GM21576 (cell line): ENCODE measurements at regions not wholly inside any gene's neighbourhood (a gene's known extent, or its start where the extent isn't known, plus 50 kb on each side); places are given as distances from the start of the nearest gene placed in this dataset.

ENCODE experiments used
- ATAC-seq: cut with Tn5 transposase; IDR thresholded peaks from one replicate; pipeline ENCODE4 v1.9.1; 2021; ENCODE audit warnings: mild to moderate bottlenecking, moderate library complexity; ENCODE audit not compliant: unreplicated experiment

DNA sequence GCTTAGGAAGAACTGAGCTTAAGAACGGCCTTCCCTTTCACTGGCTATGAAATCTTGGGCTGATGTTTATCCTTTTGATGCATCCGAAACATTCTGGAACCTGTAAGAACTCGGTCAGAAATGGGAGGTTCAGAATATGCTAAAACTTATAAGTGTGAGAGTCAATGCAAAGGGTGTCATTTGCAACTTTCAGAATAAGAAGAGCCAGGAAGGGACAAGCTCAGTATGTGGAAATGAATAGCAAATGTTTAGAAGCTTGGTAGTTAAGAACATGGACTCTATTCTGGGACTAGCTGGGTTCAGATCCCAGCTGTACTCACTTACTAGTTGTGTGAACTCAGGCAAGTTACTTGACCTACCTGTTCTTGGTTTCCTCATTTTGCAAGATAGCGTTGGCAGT lies 234.1 kb downstream of the OMA1 start:
- no peak for ATAC-seq

DNA sequence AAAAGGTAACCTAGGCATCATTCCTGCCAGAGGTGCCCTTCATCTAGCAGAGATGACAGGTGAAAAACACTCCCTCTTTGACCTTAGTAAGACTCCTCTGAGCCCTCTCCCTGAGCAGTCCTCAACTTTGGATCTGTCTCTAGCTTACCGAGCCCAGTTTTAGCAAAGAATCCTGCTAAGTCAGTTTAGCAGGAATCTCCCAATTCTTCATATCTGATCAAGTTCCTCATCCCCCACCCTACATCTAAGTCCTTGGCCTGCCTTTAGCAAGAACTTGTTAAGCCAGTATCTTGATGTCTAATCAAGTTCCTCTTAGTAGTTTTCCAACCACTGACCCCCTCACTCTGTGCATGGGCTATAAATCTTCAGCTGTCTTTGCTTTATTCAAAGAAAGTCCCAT lies 235.6 kb downstream of the OMA1 start:
- ATAC-seq: no peak

- ATAC-seq: no peak
Observed at GRCh38 chr1:58310469-58310868, 236.1 kb downstream of the OMA1 start.

GRCh38 chr1:58308206-58308605 lies 238.3 kb downstream of the OMA1 start:
- no peak for ATAC-seq

GRCh38 chr1:58307431-58307830 lies 239.1 kb downstream of the OMA1 start:
- ATAC-seq: no peak

GRCh38 chr1:58305622-58306021 lies 240.9 kb downstream of the OMA1 start:
- no peak for ATAC-seq

- ATAC-seq: no peak
Observed at GRCh38 chr1:58304346-58304975, 242.1 kb downstream of the OMA1 start.

- no peak for ATAC-seq
Observed at GRCh38 chr1:58303841-58304240, 242.7 kb downstream of the OMA1 start.

GRCh38 chr1:58293388-58293787 lies 253.1 kb downstream of the OMA1 start:
- no peak for ATAC-seq

DNA sequence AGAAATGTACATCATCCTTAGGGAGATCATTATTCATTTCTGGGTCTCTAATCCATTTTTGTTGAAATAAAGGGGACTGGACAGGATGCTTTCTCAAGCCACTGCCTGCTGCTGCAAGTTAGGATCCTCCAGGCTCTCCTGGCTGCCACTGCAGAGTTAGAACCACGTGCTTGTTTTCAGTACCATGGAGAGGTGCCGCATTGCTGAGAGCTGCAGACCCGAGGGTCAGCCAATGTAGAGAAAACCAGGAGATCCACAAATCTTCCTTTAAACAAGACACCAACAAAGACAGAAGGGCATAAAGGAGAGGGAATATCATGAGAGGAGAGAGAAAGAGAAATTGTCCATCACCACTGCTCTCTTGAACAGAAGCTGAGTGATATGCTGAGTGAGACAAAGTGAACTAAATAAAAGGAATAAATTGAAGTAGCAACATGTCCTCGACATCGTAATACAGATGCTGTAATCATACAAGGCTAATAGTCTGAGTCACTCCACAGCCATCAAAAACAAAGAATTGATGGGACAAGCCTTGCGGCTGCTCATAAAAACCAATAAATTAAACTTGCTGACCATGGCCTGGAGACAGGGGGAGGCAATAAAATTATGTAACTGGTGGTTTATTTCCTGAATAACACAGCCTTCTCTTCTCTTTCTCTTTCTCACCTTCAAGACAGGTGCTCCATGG lies 255.7 kb downstream of the OMA1 start:
- no peak for ATAC-seq

DNA sequence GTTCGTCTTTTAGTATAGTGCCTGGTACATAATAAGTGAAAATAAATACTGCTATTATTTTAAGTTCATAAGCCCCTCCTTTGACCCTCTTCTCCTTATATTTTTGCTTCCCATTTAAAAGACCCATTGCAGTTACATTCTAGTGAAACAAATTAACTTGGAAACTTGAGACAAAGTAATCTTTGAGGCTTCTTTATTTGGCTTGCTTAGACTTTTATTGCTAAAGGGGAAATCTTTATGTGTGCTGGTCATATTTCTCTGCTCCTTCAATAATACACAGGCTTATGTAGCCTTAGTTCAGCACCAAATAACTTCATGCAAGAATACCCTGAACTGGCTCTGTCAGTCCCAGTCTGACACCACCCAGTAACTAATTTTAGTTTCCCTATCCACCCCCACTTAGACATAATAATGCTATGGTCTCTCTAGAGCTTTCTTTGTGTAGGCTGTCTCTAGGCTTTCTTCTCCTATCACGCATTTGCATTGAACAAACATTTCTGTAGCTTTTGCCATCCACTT lies 257.8 kb downstream of the OMA1 start:
- ATAC-seq: no peak

GRCh38 chr1:58287894-58288623 lies 258.5 kb downstream of the OMA1 start:
- ATAC-seq: no peak

DNA sequence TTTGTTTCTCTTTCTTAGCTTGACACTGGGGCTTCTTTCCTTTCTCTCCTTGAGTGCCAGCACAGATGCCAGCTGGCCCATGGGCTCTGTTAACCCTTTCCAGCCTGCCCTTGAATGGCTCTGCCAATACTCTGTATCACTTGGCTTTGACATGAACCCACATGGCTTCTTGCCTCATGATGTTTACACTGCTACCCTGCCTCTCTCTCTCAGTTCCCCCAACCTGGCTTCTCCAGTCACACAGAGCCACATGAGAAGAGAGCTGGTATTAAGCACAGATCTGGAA lies 262.4 kb downstream of the OMA1 start:
- ATAC-seq: no peak

DNA sequence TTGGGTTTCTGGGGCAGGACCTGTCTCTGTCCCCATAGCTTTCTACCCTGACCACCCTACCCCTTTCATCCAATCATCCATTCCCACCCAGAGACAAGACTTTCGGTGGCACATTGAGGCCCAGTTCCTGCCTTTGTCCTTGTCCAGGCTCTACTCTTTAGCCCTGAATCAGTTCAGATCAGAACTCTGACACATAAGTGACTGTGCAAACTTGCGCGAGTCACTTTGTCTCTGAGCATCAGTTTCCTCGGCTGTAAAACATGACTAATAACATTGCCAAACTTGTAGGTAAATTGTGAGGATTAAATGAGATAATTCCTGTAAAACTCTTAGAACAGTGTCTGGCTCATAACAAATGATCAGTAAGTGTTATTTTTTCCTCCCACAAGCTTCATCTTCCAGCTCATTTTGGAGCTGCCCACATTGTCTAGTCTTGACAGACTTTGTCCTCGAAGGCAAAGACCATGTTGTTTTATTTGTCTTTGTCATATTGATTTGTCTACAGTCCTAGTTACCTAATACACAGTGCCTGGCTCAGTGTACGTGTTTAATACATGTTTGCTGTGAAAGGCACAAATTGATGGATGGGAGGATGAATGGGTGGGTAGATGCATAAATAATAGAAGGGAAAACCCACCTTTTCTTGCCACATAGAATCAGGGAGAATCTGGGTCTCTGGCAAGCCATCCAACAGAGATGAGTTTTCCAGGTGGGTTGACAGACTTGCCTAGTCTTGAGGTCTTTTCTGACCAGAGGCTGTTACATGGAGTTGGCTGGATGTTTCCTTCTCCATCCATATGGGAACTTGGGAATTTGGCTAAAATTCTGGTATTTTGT lies 262.9 kb downstream of the OMA1 start:
- ATAC-seq: no peak

DNA sequence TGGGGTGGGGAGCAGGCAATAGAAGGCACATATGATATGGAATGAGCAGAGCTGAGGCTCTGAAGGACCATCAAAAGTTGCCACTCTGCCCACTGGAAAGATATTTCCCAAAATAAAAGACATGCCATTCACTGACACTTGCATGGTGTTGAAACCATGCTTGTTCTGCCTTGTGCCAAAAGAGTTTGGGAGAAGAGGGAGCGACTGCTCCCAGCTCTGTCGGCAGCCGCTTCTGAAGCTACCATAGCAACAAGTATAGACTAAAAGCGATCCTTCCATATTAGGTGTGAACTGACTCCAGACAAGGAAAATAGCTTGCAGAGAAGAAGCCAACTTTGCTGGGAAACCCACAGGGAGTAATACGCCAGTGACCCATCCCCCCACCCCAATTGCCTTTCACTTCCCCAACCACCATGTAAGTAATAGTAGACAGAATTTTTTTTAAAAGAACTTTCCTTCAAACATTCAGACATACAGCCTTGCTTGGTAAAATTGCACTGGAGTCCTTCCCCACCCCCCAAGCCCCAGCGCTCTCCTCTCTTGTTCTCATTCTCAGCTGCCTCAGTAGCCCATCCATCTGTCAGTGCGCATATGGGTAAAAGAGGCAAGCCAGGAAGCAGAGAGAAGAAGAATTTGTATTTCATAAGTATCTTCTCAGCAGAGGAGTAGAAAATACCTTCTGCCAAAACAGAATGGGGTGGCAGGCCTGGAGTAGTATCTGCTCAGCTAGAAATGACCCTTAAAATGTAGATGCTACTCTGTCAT lies 263.7 kb downstream of the OMA1 start:
- no peak for ATAC-seq

GRCh38 chr1:58266242-58266641 lies 280.3 kb downstream of the OMA1 start:
- no peak for ATAC-seq

DNA sequence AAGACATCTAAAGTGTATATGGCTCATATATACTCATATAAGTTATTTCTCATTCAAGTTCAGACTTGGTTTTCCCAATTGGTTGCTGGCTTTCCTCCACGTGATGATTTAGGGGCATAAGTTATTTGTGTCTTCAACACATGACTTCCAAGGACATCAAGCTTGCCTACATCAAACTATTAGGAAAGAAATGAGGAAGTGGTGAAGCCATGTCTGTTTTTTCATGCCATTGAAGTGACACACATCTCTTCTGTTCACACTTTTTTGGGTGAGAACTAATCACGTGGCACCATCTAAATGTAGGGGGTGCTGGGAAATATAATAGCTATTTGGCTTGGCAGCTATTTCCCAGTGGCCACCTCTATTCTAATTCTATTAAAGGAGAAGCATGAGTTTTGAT lies 282.1 kb downstream of the OMA1 start:
- ATAC-seq: no peak

- no peak for ATAC-seq
Observed at GRCh38 chr1:58262702-58263101, 283.8 kb downstream of the OMA1 start.

DNA sequence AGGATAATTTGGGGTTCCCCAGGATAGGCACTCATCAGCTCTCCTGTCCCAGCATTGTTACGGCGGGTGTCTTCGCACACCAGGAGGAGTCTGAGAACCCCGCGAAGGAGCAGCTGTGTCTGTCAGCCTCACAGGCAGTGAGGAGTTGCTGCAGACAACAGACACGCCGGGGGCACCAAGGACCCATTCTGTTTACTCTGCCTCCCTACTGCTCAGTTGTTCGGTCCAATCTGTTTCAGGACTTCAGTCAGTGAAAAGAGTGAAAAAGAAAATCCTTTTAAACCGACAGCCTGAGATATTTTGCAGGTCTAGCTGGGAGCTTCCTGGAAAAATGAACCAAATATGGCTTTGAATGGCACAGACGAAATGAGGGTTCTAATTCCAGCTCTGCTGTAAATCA lies 288.4 kb downstream of the OMA1 start:
- no peak for ATAC-seq

DNA sequence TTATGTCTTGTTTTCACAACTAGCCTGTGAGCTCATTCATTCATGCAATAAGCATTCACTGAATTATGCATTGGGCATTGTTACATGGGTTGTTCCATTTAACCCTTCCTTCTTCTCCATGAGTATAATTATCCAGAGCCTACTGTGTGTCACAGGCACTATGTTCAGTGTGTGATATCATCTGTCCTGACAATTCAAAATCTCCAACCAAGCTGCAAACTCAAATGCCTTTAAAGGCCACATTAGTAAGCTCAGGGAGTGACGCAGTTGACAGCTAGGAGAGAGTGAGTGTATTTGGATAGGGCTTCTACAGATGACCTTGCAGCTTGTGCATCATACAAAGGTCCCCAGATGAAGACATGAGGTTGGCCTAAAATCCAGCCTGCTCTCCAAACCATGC lies 289.5 kb downstream of the OMA1 start:
- no peak for ATAC-seq

- ATAC-seq: no peak
Observed at GRCh38 chr1:58256546-58256945, 290.0 kb downstream of the OMA1 start.
